ENCODE measurements at regions not wholly inside any gene's neighbourhood (a gene's known extent, or its start where the extent isn't known, plus 50 kb on each side); places are given as distances from the start of the nearest gene placed in this dataset.

DNA sequence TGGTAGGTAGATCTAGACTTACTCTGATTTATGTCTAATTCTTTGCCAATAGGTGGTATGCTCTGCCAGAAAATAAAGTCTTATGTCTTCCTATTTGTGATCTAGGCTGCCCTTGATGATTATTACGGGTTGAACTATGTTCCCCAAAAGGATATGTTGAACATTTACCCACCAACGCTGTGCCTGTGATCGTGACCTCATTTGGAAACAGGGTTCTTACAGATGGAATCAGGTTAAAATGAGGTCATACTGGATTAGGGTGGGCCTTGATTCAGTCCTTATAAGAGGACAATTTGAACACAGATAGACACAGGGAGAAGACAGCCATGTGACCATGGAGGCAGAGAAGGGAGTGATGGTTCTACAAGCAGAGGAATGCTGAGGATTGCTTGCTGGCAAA is 95.1 kb upstream of the BCAR3 start:
- CTCF ChIA-PET = interaction anchor here (2.6 kb wide), 1 partner anchor 147 kb away, joined by 7 read pairs; no protein-coding TSS in a partner anchor
- H2AFZ ChIP-seq (ENCODE audit: control insufficient read depth, low read depth, low read length) = no peak overlapping the region
- no peaks in the 10 kb centered on the region for H3K4me1 ChIP-seq (ENCODE audit: control insufficient read depth, insufficient read depth, low read length)
- no peaks in the 10 kb centered on the region; the same call in 2 of the 3 replicates for H3K9me3 ChIP-seq (replicated peaks; ENCODE audit: control insufficient read depth, insufficient read depth, low read length)
- TF ChIP-seq NRF1 (conservative IDR thresholded peaks at IDR 0.05; ENCODE audit: low read depth, low read length) (no peak), POLR2AphosphoS5 (IDR thresholded peaks at IDR 0.05; ENCODE audit: low read length) (no peak), EP300 (IDR thresholded peaks at IDR 0.05; ENCODE audit: borderline replicate concordance in 1 of 2, control insufficient read depth in 1 of 2, low read depth in 2 of 2, low read length in 2 of 2) (no peak), IKZF1 (conservative IDR thresholded peaks at IDR 0.05) (no peak), FOS (IDR thresholded peaks at IDR 0.05; ENCODE audit: borderline replicate concordance, extremely low read depth, insufficient read length) (no peak), FOXK2 (IDR thresholded peaks at IDR 0.05) (no peak), ATF7 (IDR thresholded peaks at IDR 0.05; ENCODE audit: low read depth) (no peak), RAD21 (IDR thresholded peaks at IDR 0.05; ENCODE audit: insufficient read depth, low read depth, low read length) (no peak), SREBF2 (IDR thresholded peaks at IDR 0.05; ENCODE audit: low read length) (no peak)
- TF ChIP-seq, protein P1, sequence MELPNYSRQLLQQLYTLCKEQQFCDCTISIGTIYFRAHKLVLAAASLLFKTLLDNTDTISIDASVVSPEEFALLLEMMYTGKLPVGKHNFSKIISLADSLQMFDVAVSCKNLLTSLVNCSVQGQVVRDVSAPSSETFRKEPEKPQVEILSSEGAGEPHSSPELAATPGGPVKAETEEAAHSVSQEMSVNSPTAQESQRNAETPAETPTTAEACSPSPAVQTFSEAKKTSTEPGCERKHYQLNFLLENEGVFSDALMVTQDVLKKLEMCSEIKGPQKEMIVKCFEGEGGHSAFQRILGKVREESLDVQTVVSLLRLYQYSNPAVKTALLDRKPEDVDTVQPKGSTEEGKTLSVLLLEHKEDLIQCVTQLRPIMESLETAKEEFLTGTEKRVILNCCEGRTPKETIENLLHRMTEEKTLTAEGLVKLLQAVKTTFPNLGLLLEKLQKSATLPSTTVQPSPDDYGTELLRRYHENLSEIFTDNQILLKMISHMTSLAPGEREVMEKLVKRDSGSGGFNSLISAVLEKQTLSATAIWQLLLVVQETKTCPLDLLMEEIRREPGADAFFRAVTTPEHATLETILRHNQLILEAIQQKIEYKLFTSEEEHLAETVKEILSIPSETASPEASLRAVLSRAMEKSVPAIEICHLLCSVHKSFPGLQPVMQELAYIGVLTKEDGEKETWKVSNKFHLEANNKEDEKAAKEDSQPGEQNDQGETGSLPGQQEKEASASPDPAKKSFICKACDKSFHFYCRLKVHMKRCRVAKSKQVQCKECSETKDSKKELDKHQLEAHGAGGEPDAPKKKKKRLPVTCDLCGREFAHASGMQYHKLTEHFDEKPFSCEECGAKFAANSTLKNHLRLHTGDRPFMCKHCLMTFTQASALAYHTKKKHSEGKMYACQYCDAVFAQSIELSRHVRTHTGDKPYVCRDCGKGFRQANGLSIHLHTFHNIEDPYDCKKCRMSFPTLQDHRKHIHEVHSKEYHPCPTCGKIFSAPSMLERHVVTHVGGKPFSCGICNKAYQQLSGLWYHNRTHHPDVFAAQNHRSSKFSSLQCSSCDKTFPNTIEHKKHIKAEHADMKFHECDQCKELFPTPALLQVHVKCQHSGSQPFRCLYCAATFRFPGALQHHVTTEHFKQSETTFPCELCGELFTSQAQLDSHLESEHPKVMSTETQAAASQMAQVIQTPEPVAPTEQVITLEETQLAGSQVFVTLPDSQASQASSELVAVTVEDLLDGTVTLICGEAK (IDR thresholded peaks at IDR 0.05; ENCODE audit: borderline replicate concordance) = no peak
- TF ChIP-seq, protein P2, sequence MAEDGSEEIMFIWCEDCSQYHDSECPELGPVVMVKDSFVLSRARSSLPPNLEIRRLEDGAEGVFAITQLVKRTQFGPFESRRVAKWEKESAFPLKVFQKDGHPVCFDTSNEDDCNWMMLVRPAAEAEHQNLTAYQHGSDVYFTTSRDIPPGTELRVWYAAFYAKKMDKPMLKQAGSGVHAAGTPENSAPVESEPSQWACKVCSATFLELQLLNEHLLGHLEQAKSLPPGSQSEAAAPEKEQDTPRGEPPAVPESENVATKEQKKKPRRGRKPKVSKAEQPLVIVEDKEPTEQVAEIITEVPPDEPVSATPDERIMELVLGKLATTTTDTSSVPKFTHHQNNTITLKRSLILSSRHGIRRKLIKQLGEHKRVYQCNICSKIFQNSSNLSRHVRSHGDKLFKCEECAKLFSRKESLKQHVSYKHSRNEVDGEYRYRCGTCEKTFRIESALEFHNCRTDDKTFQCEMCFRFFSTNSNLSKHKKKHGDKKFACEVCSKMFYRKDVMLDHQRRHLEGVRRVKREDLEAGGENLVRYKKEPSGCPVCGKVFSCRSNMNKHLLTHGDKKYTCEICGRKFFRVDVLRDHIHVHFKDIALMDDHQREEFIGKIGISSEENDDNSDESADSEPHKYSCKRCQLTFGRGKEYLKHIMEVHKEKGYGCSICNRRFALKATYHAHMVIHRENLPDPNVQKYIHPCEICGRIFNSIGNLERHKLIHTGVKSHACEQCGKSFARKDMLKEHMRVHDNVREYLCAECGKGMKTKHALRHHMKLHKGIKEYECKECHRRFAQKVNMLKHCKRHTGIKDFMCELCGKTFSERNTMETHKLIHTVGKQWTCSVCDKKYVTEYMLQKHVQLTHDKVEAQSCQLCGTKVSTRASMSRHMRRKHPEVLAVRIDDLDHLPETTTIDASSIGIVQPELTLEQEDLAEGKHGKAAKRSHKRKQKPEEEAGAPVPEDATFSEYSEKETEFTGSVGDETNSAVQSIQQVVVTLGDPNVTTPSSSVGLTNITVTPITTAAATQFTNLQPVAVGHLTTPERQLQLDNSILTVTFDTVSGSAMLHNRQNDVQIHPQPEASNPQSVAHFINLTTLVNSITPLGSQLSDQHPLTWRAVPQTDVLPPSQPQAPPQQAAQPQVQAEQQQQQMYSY (CRISPR knock-in tag; IDR thresholded peaks at IDR 0.05) = no peak
- TF ChIP-seq, protein P3, sequence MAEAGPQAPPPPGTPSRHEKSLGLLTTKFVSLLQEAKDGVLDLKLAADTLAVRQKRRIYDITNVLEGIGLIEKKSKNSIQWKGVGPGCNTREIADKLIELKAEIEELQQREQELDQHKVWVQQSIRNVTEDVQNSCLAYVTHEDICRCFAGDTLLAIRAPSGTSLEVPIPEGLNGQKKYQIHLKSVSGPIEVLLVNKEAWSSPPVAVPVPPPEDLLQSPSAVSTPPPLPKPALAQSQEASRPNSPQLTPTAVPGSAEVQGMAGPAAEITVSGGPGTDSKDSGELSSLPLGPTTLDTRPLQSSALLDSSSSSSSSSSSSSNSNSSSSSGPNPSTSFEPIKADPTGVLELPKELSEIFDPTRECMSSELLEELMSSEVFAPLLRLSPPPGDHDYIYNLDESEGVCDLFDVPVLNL (IDR thresholded peaks at IDR 0.05; ENCODE audit: low read depth, low read length) = no peak
- FAIRE-seq = no peak
- SMC1A ChIA-PET (ENCODE audit: uncharacterized antibody, unreplicated experiment) = interaction anchor here (1.0 to 1.1 kb wide), 2 partner anchors 130 to 132 kb away, joined by 3 read pairs; no protein-coding TSS in a partner anchor
- in situ Hi-C loops (cut with MboI) = no loop called here
- no peak for ATAC-seq
- H3K9ac ChIP-seq (ENCODE audit: control insufficient read depth, insufficient read depth, low read length) = no peak overlapping the region
- H4K20me1 ChIP-seq (ENCODE audit: control insufficient read depth, insufficient read depth) = no peaks in the 10 kb centered on the region
- POLR2A ChIA-PET = no interaction called here
- no peak overlapping the region for H3K27ac ChIP-seq (ENCODE audit: control insufficient read depth, insufficient read depth)
- RAD21 ChIA-PET (ENCODE audit: unreplicated experiment) = no interaction called here
- H3K4me2 ChIP-seq (ENCODE audit: control insufficient read depth, insufficient read depth) = no peak overlapping the region
- no peak for DNase-seq (ENCODE audit: low read depth, low spot score)
- H3K27me3 ChIP-seq (replicated peaks in 1 of 2; ENCODE audit: control insufficient read depth in 2 of 2, insufficient read depth in 2 of 2, low read length in 1 of 2) = 0 out of 4 replicates have a peak, but pooled peaks cover 0 to 3% of the 10 kb centered on the region in 2 experiments
- BruUV-seq (replicated peaks) = no TSS peak
- intact Hi-C loops (cut with micrococcal nuclease; ENCODE audit: unreplicated experiment) = no loop called here
- H3K4me3 ChIP-seq = no peak overlapping the region
- no peaks in the 10 kb centered on the region for H3K36me3 ChIP-seq (ENCODE audit: control insufficient read depth in 2 of 2, insufficient read depth in 2 of 2, low read length in 1 of 2)
- H3K79me2 ChIP-seq (ENCODE audit: control insufficient read depth, insufficient read depth, low read length) = no peaks in the 10 kb centered on the region
- 13% methylated on average over 3 of the region's 3 CpGs for WGBS (ENCODE audit: insufficient coverage, insufficient replicate concordance, low lambda C conversion rate, missing lambda C conversion rate)

All from GM12878 (cell line).